Lung (tissue), 11 donors: ENCODE measurements at regions not wholly inside any gene's neighbourhood (a gene's known extent, or its start where the extent isn't known, plus 50 kb on each side); places are given as distances from the start of the nearest gene placed in this dataset.

ENCODE experiments used
- ATAC-seq: fragments of 200-7000 bp; cut with Tn5 transposase; one replicate; pipeline ENCODE4 v1.9.1; 2020; ENCODE audit warnings: moderate number of reproducible peaks; ENCODE audit not compliant: insufficient read depth, low FRiP score
- DNase-seq, 3 donors: peaks; one replicate each; pipeline ENCODE4 v3.0.0-alpha.2; 2013 to 2017
- H3K27ac ChIP-seq, 2 donors: one replicate each; pipeline ENCODE4 v1.5.1; 2013; ENCODE audit warnings: mild to moderate bottlenecking in 2 of 2, moderate library complexity in 2 of 2, control low read depth in 1 of 2, inconsistent platforms in 1 of 2, low read depth in 1 of 2, low read length in 1 of 2
- H3K27me3 ChIP-seq, 3 donors: one replicate each; pipeline ENCODE4 v1.5.1; 2013; ENCODE audit warnings: low read length in 2 of 3; ENCODE audit not compliant: control insufficient read depth in 3 of 3, insufficient read depth in 3 of 3
- H3K36me3 ChIP-seq, 4 donors: one replicate each; pipeline ENCODE4 v1.5.1; 2013; ENCODE audit warnings: low read length in 4 of 4, mild to moderate bottlenecking in 1 of 4, moderate library complexity in 1 of 4; ENCODE audit not compliant: control insufficient read depth in 4 of 4, insufficient read depth in 4 of 4
- H3K4me1 ChIP-seq, 5 donors: one replicate each; pipeline ENCODE4 v1.5.1; 2013; ENCODE audit warnings: low read length in 5 of 5, mild to moderate bottlenecking in 2 of 5, moderate library complexity in 1 of 5; ENCODE audit not compliant: control insufficient read depth in 5 of 5, insufficient read depth in 5 of 5
- H3K4me3 ChIP-seq: one replicate; pipeline ENCODE4 v1.5.1; 2013; ENCODE audit warnings: mild to moderate bottlenecking, control low read depth, moderate library complexity
- H3K9ac ChIP-seq, 2 donors: one replicate each; pipeline ENCODE4 v1.5.1; 2013; ENCODE audit warnings: low read length in 2 of 2, control low read depth in 1 of 2; ENCODE audit not compliant: insufficient read depth in 1 of 2
- H3K9me3 ChIP-seq, 4 donors: one replicate each; pipeline ENCODE4 v1.5.1; 2013; ENCODE audit warnings: low read length in 3 of 4, mild to moderate bottlenecking in 1 of 4, moderate library complexity in 1 of 4; ENCODE audit not compliant: control insufficient read depth in 4 of 4, insufficient read depth in 3 of 4
- WGBS, 2 donors: extraction: QIAGEN DNeasy Blood & Tissue Kit; methylation state at CpG; one replicate each; pipeline ENCODE4 v1.1.7; 2013; 5-methylcytosine and 5-hydroxymethylcytosine counted together
- TF ChIP-seq, protein P1 (sequence below): IDR thresholded peaks from 2 replicates; pipeline ENCODE4 v1.5.1; 2012; ENCODE audit warnings: mild to moderate bottlenecking; ENCODE audit errors: control extremely low read depth, extremely low read depth
- donor health status: control.
- donor health status: control.
- donor health status: Bipolar disorder and iron deficiency.
- donor health status: healthy.
- donor health status: DM: yes; HTN: yes; CAD: no.

DNA sequence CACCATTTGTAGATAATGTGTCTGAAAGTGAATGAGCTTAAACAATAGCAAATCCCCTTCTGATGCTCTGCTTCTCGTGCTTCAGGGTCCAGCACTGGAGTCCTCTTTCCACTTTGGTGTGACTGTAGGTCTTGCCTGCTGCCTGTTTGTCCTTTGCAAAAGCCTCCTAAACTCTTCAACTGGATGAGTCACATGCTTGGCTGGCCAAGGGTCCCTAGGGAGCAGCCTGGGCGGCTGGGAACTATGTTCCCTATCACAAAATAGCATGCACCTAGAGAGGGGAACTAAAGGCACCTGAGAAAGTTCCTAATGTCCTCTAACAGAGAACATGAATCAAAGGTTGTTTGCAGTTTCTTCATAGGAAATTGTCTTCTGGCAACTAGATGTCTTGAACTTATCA is 607.2 kb upstream of the PLXNA2 start:
- Histone ChIP-seq H3K27ac (no peak overlapping the region), H3K4me1 (no peaks in the 10 kb centered on the region), H3K27me3 (no peaks in the 10 kb centered on the region), H3K4me3 (no peak overlapping the region), H3K9me3 (no peaks in the 10 kb centered on the region), H3K36me3 (no peaks in the 10 kb centered on the region), H3K9ac (no peak overlapping the region)
- ATAC-seq (no peak), DNase-seq (no peak)
- TF ChIP-seq, protein P1, sequence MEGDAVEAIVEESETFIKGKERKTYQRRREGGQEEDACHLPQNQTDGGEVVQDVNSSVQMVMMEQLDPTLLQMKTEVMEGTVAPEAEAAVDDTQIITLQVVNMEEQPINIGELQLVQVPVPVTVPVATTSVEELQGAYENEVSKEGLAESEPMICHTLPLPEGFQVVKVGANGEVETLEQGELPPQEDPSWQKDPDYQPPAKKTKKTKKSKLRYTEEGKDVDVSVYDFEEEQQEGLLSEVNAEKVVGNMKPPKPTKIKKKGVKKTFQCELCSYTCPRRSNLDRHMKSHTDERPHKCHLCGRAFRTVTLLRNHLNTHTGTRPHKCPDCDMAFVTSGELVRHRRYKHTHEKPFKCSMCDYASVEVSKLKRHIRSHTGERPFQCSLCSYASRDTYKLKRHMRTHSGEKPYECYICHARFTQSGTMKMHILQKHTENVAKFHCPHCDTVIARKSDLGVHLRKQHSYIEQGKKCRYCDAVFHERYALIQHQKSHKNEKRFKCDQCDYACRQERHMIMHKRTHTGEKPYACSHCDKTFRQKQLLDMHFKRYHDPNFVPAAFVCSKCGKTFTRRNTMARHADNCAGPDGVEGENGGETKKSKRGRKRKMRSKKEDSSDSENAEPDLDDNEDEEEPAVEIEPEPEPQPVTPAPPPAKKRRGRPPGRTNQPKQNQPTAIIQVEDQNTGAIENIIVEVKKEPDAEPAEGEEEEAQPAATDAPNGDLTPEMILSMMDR = no peak
- WGBS, 2 donors = 87 to 88% methylated on average over 2 of the region's 2 CpGs

DNA sequence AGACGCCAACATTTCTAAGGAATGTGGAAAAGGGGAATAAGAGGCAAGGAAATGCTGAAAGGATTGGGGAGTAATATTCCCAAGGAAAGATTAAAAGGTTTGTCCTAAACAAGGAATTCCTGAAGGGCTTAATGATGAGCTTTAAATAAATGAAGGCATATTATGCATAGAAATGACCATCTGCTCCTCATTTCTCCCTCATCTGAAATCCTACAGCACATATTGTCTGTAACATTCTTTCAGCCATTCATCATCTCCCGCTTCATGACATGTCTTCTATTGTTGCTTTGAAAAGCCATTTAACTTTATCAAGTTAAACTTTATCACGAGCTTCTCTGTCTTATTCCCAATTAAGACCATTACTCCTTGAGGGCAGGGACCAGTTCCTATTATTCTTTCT is 608.7 kb upstream of the PLXNA2 start:
- ATAC-seq (no peak), DNase-seq (no peak)
- Histone ChIP-seq H3K9me3 (no peaks in the 10 kb centered on the region), H3K9ac (no peak overlapping the region), H3K4me3 (no peak overlapping the region), H3K4me1 (no peaks in the 10 kb centered on the region), H3K27ac (no peak overlapping the region), H3K36me3 (no peaks in the 10 kb centered on the region), H3K27me3 (no peaks in the 10 kb centered on the region)
- TF ChIP-seq, protein P1 = no peak
- WGBS, 2 donors = 87% methylated on average over 3 of the region's 3 CpGs

DNA sequence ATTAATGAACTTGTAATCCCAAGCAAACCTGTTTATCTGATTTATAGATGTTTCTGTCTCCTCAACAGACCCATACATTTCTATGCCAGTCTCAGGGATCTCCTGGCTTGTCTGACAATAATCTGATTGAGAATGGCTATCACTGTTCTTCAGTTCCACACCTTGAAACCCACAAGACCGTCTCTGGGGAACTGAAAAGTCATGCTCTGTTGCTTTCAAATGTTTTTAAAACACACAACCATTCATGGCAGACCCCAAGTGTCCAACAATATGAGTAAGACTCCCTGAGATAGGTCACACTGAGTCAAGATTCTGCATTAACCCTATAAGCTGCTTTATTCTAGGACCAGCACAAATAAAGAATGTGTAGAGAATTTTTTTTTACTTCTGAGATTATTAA is 611.2 kb upstream of the PLXNA2 start:
- 66 to 88% methylated on average over 1 of the region's 1 CpG for WGBS, 2 donors
- no peak for ATAC-seq
- TF ChIP-seq, protein P1 = no peak

DNA sequence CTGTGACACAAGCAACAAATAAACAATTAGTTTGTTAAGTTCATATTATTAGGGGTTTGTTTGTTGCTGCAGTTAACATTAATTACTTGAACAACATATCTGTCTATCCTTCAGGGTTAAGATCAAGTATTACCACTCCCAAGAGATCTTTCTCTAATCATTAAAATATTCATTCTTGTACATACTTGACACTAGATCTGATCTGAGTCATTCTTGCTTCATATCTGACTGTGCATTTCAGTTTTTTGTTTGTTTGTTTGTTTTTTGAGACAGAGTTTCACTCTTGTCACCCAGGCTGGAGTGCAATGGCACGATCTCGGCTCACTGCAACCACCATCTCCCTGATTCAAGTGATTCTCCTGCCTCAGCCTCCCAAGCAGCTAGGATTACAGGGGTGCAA is 613.3 kb upstream of the PLXNA2 start:
- Histone ChIP-seq H3K4me3 (no peak overlapping the region), H3K27ac (no peak overlapping the region), H3K36me3 (no peaks in the 10 kb centered on the region), H3K27me3 (no peaks in the 10 kb centered on the region), H3K9ac (no peak overlapping the region), H3K4me1 (no peaks in the 10 kb centered on the region), H3K9me3 (no peaks in the 10 kb centered on the region)
- 89 to 90% methylated on average over 2 of the region's 2 CpGs for WGBS, 2 donors
- TF ChIP-seq, protein P1 = no peak
- no peak for DNase-seq
- ATAC-seq = no peak

More for the DNA sequence above, 611.2 kb upstream of the PLXNA2 start:
- Histone ChIP-seq H3K27me3 (no peaks in the 10 kb centered on the region), H3K27ac (no peak overlapping the region), H3K36me3 (no peaks in the 10 kb centered on the region), H3K4me3 (no peak overlapping the region), H3K9ac (no peak overlapping the region), H3K9me3 (no peaks in the 10 kb centered on the region), H3K4me1 (no peaks in the 10 kb centered on the region)
- no peak for DNase-seq
